Hepatocyte (in vitro differentiated cells): ENCODE measurements at regions not wholly inside any gene's neighbourhood (a gene's known extent, or its start where the extent isn't known, plus 50 kb on each side); places are given as distances from the start of the nearest gene placed in this dataset.
A peak's percentile ranks its signal among the peaks of the same experiment; 100 is the strongest.

Source experiments
- DNase-seq: peaks from one replicate; pipeline ENCODE4 v3.0.0-alpha.2; 2016; ENCODE audit warnings: low spot score
- H2AFZ ChIP-seq: fragments of 200-600 bp; sonication (generic); 2 replicates; pipeline ENCODE4 v1.6.0; 2016; ENCODE audit warnings: antibody characterized with exemption, mild to moderate bottlenecking
- H3K27ac ChIP-seq: fragments of 200-600 bp; sonication (generic); 2 replicates; pipeline ENCODE4 v1.5.1; 2016; ENCODE audit warnings: mild to moderate bottlenecking
- H3K27me3 ChIP-seq: fragments of 200-600 bp; sonication (generic); 2 replicates; pipeline ENCODE4 v1.6.1; 2016
- H3K36me3 ChIP-seq: fragments of 200-600 bp; sonication (generic); replicated peaks from 2 replicates; pipeline ENCODE4 v1.5.1; 2016; ENCODE audit warnings: low read depth; ENCODE audit not compliant: insufficient read depth
- H3K4me1 ChIP-seq: fragments of 200-600 bp; sonication (generic); 2 replicates; pipeline ENCODE4 v1.5.1; 2016; ENCODE audit warnings: mild to moderate bottlenecking, moderate library complexity; ENCODE audit not compliant: insufficient read depth
- H3K4me2 ChIP-seq: fragments of 200-600 bp; sonication (generic); 2 replicates; pipeline ENCODE4 v1.6.0; 2016
- H3K4me3 ChIP-seq: fragments of 200-600 bp; sonication (generic); 2 replicates; pipeline ENCODE4 v1.5.1; 2016; ENCODE audit warnings: mild to moderate bottlenecking
- H3K79me2 ChIP-seq: fragments of 200-600 bp; sonication (generic); 2 replicates; pipeline ENCODE4 v1.6.0; 2017; ENCODE audit warnings: mild to moderate bottlenecking
- H3K9me2 ChIP-seq: fragments of 200-600 bp; sonication (generic); replicated peaks from 2 replicates; pipeline ENCODE4 v1.6.0; 2017; ENCODE audit warnings: mild to moderate bottlenecking; ENCODE audit not compliant: insufficient read depth
- H3K9me3 ChIP-seq: fragments of 200-600 bp; sonication (generic); 2 replicates; pipeline ENCODE4 v1.5.1; 2016; ENCODE audit warnings: low read depth, mild to moderate bottlenecking
- H4K20me1 ChIP-seq: fragments of 200-600 bp; sonication (generic); 2 replicates; pipeline ENCODE4 v1.6.0; 2016; ENCODE audit warnings: mild to moderate bottlenecking; ENCODE audit not compliant: insufficient read depth, poor library complexity, severe bottlenecking
- CTCF ChIP-seq: fragments of 200-600 bp; sonication (generic); IDR thresholded peaks from 2 replicates; pipeline ENCODE4 v1.5.1; 2016; ENCODE audit warnings: antibody characterized with exemption, mild to moderate bottlenecking; ENCODE audit not compliant: poor library complexity
- EZH2 ChIP-seq: fragments of 200-600 bp; sonication (generic); IDR thresholded peaks from 2 replicates; pipeline ENCODE4 v1.6.1; 2016; ENCODE audit warnings: antibody characterized with exemption, mild to moderate bottlenecking, borderline replicate concordance
- EZH2phosphoT487 ChIP-seq: fragments of 200-600 bp; sonication (generic); IDR thresholded peaks from one replicate; pipeline ENCODE4 v1.6.1; 2018; ENCODE audit warnings: antibody characterized with exemption, mild to moderate bottlenecking, low read depth, moderate library complexity; ENCODE audit not compliant: unreplicated experiment, severe bottlenecking
- WGBS: methylation state at CpG from one replicate; pipeline ENCODE4 v1.1.6; 2016; ENCODE audit warnings: low lambda C conversion rate; ENCODE audit errors: missing lambda C conversion rate; 5-methylcytosine and 5-hydroxymethylcytosine counted together

- no peak overlapping the region for H3K27ac ChIP-seq
- no peaks in the 10 kb centered on the region for H3K79me2 ChIP-seq
- no peaks in the 10 kb centered on the region for H4K20me1 ChIP-seq
- no peaks in the 10 kb centered on the region for H3K4me1 ChIP-seq
- no peaks in the 10 kb centered on the region for H3K27me3 ChIP-seq
- H3K4me3 ChIP-seq, result no peak overlapping the region
- no peak overlapping the region for H2AFZ ChIP-seq
- no peak overlapping the region for H3K4me2 ChIP-seq
- peak; percentile 85 for DNase-seq
- WGBS, result 23% methylated on average over 4 of the region's 4 CpGs
- no peaks in the 10 kb centered on the region for H3K9me2 ChIP-seq
- H3K9me3 ChIP-seq, result no peaks in the 10 kb centered on the region
- TF ChIP-seq EZH2phosphoT487, result no peak
- peak; percentile 82 for TF ChIP-seq CTCF
- no peak for TF ChIP-seq EZH2
- H3K36me3 ChIP-seq, result no peaks in the 10 kb centered on the region
Observed at GRCh38 chr5:126339215-126339805, 83.9 kb upstream of the GRAMD2B start.

- Histone ChIP-seq H3K9me3 (no peaks in the 10 kb centered on the region), H3K27me3 (no peaks in the 10 kb centered on the region), H3K27ac (no peak overlapping the region), H3K4me3 (no peak overlapping the region), H4K20me1 (no peaks in the 10 kb centered on the region), H3K36me3 (no peaks in the 10 kb centered on the region), H3K4me2 (no peak overlapping the region), H3K4me1 (no peaks in the 10 kb centered on the region), H3K9me2 (no peaks in the 10 kb centered on the region), H2AFZ (no peak overlapping the region), H3K79me2 (no peaks in the 10 kb centered on the region)
- TF ChIP-seq EZH2, result no peak
- no peak for TF ChIP-seq CTCF
- no peak for TF ChIP-seq EZH2phosphoT487
- WGBS, result 50% methylated on average over 1 of the region's 1 CpG
- no peak for DNase-seq
Observed at GRCh38 chr5:126341906-126342630, 81.1 kb upstream of the GRAMD2B start.

- Histone ChIP-seq H3K4me1 (no peaks in the 10 kb centered on the region), H3K79me2 (no peaks in the 10 kb centered on the region), H3K27ac (no peak overlapping the region), H3K4me2 (no peak overlapping the region), H3K36me3 (no peaks in the 10 kb centered on the region), H3K9me2 (no peaks in the 10 kb centered on the region), H3K27me3 (no peaks in the 10 kb centered on the region), H3K9me3 (no peaks in the 10 kb centered on the region), H3K4me3 (no peak overlapping the region), H2AFZ (peak overlapping the region; percentile 0), H4K20me1 (no peaks in the 10 kb centered on the region)
- TF ChIP-seq CTCF, result no peak
- no peak for TF ChIP-seq EZH2phosphoT487
- TF ChIP-seq EZH2, result no peak
- 52% methylated on average over 3 of the region's 3 CpGs for WGBS
- no peak for DNase-seq
Observed at GRCh38 chr5:126348855-126349635, 74.2 kb upstream of the GRAMD2B start.
